Tongue (tissue), 1 donor: ENCODE measurements at regions not wholly inside any gene's neighbourhood (a gene's known extent, or its start where the extent isn't known, plus 50 kb on each side); places are given as distances from the start of the nearest gene placed in this dataset.

Experiments used
- DNase-seq: peaks from one replicate; pipeline ENCODE4 v3.0.0-alpha.2; 2015

GRCh38 chr7:22911889-22912288, 89.2 kb upstream of the TOMM7 start:
- no peak for DNase-seq

GRCh38 chr7:22909917-22910316, 87.3 kb upstream of the TOMM7 start:
- no peak for DNase-seq

DNA sequence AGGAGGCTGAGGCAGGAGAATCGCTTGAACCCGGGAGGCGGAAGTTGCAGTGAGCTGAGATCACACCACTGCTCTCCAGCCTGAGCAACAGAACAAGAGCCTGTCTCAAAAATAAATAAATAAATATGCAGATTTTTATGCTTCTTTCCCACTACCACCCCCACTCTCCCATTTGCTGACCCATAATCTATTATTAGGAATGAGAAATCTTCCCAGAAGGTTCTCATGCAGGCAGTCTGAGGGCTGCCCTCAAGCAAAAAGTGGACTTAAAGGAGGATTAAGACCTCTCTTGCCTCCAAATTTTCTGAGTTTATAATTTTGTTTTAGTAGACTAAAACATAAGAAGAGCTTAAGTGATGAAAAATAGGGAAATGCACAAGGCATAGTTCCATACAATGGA, 85.2 kb upstream of the TOMM7 start:
- DNase-seq = no peak

- DNase-seq = no peak
These were observed 78.1 kb upstream of the TOMM7 start for GRCh38 chr7:22900784-22901183.

GRCh38 chr7:22900101-22900500, 77.5 kb upstream of the TOMM7 start:
- DNase-seq = no peak

GRCh38 chr7:22896917-22897316, 74.3 kb upstream of the TOMM7 start:
- no peak for DNase-seq

GRCh38 chr7:22895828-22896165, 73.1 kb upstream of the TOMM7 start:
- DNase-seq = no peak

DNA sequence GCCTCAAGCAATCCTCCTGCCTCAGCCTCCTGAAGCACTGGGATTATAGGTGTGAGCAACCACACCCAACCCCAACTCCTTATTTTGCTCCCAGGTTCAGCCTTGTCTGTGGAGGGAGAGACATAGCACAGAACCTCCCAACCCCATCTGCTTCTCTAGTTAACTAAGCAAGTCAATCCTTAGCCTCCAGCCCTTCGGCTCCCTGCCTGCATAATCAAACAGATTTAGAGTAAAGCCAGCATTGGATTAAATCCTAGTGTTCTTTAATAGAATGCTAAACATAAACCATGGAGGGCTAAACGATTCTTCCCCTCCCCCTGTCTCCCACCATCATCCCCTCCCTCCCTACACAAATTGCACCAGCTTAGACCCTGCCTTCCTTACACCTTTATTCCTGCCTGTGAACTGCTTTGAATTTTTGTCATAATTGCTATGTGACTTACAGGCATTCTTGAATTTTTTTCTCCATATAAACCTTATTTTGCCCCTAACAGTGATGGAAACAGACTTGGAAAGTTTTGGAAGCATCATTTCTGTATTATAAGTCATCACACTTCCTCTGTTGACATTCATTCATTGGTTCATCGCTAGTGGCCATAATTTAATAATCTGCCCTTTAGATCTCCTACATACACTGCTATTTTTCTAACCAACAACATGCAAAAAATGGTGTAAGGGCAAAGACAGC, 72.6 kb upstream of the TOMM7 start:
- DNase-seq = no peak

- no peak for DNase-seq
These were observed 71.9 kb upstream of the TOMM7 start for GRCh38 chr7:22894546-22894945.

- no peak for DNase-seq
These were observed 68.1 kb upstream of the TOMM7 start for GRCh38 chr7:22890773-22891172.

DNA sequence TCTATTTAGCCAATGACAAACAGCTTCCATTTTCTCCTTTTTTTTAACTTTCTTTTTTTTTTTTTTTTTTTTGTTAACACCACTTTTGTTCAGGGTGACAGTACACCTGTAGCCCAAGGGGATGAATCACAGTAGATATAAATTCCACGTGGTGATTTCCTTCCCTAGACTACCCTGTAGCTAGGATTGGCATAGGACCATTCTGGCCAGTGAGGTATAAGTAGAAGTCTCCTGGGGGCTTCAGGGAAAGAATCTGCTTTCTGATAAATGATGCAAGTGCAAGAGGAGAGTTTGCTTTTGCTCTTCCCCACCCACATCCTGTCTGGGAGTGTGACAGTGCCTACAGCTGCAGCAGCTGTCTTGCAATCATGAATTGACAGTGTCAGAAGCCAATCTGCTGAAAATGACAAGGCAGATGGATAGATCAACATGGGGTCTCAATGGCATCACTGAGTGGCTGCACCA, 63.2 kb upstream of the TOMM7 start:
- DNase-seq = no peak

DNA sequence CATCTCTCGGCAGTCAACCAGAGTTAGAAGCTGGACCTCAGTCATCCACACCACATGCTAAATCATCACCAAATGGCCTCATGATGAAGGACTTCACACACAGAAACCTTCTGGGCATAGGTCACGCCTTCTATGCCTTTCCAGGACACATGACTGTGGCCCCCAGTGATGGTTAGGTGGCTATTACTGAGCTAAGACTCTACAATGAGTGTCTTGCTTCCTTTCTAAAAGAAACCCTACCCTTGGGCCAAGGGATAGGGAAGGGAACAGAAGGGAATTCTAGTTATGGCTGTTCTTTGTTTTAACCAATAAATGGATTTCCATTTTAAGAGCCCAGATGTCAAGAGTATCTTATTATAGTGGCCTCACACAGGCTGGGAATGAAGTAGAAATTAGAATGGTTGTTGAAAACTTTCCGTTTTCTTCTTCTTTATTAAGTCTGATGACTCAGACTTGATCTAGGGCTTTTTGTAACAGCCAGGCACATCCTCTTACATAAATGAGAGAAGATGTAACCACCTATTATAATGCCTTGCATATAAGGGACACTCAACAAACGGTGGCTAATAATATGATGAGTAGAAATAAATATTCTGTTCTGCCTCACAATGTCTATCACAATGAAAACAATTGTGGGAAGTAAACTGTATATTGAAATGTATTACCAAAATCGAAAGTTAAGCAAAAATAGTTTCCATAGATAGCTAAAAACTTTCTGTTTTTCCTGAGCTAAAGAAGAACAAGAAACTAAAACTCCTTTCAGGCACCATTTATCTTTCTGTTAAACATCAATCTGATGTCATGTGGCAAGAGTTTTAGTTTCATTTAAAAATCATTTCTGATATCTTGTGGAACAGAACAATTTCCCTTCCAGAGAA, 62.5 kb upstream of the TOMM7 start:
- DNase-seq = no peak

GRCh38 chr7:22882106-22882505, 59.5 kb upstream of the TOMM7 start:
- DNase-seq = no peak

- no peak for DNase-seq
These were observed 57.2 kb upstream of the TOMM7 start for GRCh38 chr7:22879709-22880306.

DNA sequence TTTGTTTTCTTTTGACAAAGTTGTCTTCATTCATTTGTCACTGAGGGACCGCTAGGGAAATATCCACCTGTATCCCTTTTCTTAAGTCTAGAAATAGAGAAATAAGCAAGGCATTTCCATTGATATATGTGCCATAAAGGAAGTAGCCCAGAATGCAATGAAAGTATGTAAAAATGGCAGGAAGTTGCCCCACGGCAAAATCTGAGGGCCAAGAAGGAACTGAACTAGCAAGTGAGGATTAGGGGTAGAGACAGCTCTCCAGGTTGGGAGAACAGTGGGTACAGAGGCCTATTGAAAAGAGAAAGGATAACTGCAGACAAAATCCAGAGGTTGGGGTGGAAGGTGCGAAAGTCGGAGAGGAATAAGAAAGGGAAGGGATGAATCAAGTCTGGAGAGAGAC, 56.6 kb upstream of the TOMM7 start:
- no peak for DNase-seq

DNA sequence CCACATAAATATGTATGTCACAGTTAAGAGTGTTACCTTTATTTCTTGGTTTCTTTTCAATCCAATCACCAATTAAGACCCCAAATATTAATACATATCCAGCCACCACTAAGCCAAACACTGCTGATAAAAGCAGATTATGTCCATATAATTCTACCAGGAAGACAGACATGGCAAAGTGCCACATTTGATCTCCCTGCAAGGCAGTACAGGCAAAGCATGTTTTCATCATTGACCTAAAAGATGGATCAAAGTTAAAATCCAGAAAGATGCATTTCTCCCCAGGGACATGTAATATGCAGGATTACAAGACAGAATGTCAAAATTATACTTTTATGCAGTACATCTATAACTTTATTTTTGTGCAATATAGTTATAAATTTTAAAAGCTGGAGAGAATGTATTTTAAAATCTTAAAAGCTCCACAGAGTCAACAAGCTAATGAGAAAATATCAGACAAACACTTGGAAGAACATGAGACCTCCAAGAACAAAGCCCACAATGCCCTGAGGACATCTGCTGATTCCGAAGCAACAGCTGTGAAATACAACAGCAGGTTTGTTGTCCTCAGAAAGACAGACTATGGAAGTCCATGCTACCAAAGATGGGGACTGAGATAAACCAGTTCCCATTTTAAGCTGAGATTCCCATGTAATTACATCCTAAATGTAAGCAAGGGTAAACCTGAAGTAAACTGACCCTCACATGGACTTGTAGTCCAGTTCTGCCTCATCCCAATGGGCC, 54.5 kb upstream of the TOMM7 start:
- no peak for DNase-seq

DNA sequence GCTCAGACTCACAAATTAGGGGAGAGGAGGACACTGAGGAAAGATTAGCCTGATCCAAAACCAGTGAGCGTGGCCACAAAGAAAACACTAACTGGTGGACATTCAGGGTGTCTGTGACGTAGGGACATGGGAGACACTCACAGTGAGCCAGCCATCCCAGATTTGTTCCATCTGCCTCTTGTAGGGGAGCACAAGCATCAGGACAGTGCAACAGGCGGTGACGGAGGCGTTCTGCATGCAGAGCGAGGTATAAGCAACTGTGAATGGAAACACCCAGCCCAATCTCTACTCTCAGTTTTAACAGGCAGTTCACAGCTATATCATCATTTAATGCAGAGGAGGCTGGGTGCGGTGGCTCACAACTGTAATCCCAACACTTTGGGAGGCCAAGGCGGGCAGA, 52.8 kb upstream of the TOMM7 start:
- no peak for DNase-seq

DNA sequence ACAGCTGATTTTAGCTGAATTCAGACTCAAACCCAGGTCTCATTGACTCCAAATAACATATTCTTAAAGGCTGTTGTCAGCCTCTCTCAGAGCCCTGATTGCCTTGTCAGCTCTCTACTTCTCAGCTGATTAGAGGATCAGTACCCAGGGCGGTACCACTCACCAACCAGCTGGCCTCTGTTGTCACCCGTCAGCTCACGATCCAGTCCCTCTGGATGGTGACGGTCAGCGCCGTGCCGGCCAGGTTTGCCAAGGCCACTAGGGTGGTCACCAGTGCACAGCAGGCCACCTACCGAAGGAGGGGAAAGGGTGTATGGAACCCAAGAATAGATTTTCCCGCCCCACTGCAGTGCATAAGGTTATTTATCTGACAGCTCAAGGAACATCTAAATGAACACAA, 52.3 kb upstream of the TOMM7 start:
- no peak for DNase-seq
